ENCODE measurements at regions not wholly inside any gene's neighbourhood (a gene's known extent, or its start where the extent isn't known, plus 50 kb on each side); places are given as distances from the start of the nearest gene placed in this dataset.

DNA sequence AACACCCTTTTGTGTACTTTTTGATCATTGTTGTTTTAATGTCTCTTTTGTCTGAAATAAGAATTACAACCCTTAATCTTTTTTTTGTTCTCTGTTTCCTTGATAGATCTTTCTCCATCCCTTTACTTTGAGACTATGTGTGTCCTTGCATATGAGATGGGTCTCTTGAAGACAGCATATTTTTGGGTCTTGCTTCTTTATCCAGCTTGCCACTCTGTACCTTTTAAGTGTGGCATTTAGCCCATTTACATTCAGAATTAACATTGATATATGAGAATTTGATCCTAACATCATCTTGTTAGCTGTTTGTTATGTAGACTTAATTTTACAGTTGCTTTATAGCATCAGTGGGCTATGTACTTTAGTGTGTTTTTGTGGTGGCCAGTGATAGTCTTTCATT is 382.5 kb downstream of the MED10 start:
- intact Hi-C loops (cut with DNase I), result no loop called here
- DNase-seq (ENCODE audit: low spot score), result no peak

DNA sequence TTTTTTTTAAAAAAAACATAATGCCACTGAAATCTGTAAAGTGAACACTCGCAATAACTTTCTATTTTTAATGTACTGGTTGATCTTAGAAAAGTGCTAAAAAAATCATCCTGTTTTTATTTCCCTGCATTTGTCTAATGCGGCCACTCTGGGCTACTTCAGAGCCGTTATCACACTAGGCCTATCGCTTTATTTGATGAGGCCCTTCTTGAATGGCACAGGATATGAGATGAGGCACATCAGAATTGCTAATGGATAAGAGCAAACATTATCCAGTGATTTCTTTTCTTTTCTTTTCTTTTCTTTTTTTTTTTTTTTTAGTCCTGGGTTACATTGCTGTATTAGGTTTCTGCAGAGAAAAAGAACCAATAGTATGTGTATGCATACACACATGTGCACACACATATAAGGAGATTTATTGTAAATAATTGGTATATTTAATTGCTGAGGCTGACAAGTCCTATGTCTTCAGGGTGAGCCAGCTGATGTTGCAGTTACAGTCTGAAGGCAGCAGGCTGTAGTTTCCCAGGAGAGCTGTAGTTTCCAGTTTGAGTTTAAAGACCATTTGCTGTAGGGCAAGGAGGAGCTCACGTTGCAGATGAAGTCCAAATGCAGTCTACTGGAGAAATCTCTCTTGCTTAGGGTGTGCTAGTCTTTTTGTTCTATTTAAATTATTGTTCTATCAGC is 391.7 kb downstream of the MED10 start:
- no peak for DNase-seq (ENCODE audit: low spot score)
- intact Hi-C loops (cut with DNase I), result no loop called here

- intact Hi-C loops (cut with DNase I), result no loop called here
These were observed 393.0 kb downstream of the MED10 start for GRCh38 chr5:5985332-5985731.

GRCh38 chr5:5983261-5983980 is 394.9 kb downstream of the MED10 start:
- no peak for DNase-seq (ENCODE audit: low spot score)
- intact Hi-C loops (cut with DNase I), result no loop called here

More at GRCh38 chr5:5985332-5985731, 393.0 kb downstream of the MED10 start:
- DNase-seq (ENCODE audit: low spot score), result no peak

DNA sequence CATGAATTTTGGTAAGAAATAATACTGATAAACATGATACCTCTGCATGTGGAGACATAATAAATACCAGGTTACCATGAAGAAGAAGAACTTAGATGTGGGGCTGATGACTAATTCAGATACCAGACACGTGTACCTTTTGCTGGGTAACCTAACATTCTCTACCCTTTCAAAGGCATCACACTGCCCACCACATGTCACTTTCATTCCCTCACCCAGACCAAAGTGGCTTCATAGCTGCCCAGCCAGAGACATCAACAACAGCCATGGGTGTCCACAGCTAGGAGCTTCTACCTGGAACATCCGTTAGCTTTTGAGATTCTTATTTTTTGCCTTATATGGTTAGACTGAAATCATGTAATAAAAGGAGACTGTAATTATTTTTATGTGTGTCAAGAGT is 396.8 kb downstream of the MED10 start:
- DNase-seq (ENCODE audit: low spot score), result no peak
- intact Hi-C loops (cut with DNase I), result no loop called here

- no peak for DNase-seq (ENCODE audit: low spot score)
- intact Hi-C loops (cut with DNase I), result no loop called here
These were observed 397.8 kb downstream of the MED10 start for GRCh38 chr5:5980538-5980895.

DNA sequence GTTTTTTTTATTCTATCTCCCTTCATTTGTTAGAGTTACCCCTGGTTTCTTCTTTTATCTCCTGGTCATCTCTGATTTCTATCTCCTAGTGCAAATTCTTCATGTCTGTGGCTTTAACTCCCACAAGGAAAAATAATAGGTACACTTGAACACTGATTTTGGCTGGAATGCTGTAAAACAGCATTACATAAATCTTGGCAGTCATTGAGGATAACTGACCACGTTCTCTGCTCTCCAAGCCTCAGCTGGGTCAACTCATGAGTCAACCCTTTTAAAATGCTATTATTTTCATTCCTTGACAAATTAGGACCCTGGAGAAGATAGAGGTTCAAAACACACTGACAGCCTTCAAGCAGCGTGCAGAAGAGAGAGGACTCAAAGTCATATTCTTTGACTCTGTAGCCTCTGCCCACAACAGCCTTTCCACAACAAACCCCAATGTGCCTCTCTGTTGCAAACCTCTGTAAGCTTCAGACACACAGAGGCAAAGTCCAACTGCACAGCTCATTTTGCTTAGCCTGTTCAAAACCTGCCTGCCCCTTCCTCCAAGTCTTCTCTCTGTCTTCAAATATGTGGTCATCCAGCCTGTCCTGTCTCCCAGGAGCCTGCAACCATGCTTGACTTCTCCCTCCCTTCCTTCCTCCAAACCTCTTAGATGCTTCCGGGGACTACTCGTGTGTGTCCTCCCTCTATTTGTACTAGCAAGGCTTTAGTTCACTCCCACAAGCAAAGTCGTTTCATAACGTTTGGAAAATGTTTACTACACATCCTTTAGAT is 398.4 kb downstream of the MED10 start:
- intact Hi-C loops (cut with DNase I), result no loop called here
- DNase-seq (ENCODE audit: low spot score), result no peak

- intact Hi-C loops (cut with DNase I), result no loop called here
- no peak for DNase-seq (ENCODE audit: low spot score)
These were observed 399.0 kb downstream of the MED10 start for GRCh38 chr5:5979377-5979760.

DNA sequence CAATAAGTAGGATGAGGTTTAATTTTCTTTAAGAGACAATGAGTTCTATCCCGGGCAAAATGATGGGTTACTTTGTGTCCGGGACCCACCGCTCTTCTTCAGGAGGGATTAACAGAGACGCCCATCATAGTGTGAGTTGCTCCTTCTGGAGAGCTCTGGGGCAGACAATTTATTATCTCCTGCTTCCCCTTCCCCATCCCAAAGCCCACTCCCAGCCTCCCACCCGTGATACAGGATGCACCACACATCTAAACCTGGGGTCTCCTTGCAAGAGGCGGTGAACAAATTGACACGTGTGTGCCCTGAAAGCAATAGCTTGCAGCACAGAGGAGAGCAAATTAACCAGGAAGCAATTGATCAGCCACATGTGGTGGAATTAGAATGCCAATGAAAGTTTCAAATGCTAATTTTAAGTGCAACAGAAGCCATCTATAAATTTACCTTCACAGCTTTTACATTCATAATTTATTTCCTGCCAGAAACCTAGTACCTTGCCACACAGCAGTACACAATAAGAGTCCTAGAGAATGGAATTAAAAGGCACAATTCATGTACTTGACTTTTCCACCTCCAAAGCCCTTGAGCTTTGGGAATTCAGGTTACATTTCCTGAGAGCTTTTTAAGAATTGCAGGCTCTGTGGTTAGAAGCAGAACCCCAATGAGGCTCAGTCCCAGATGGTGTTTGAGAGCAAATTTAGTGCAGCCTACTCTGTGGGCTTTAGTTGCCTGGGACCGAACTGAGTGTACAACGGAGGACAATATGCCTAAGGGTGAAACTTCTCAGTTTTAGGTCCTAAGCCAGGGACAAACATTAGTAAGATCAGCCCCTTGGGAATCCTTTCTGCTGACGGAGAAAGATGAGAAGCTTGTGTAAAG is 399.6 kb downstream of the MED10 start:
- DNase-seq (ENCODE audit: low spot score), result no peak
- intact Hi-C loops (cut with DNase I), result no loop called here

DNA sequence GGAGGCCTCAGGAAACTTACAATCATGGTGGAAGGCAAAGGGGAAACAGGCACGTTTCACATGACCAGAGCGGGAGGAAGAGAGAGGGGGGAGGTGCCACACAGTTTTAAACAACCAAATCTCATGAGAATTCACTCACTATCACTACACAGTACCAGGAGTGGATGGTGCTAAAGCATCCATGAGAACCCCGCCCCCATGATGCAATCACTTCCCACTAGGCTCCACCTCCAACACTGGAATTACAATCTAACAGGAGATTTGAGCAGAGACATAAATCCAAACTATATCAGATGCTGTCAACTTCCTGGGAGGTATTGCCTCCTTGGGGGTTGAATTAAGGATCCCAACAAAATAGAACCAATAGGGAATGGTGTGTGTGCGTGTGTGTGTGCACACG is 407.1 kb downstream of the MED10 start:
- intact Hi-C loops (cut with DNase I), result no loop called here
- no peak for DNase-seq (ENCODE audit: low spot score)

DNA sequence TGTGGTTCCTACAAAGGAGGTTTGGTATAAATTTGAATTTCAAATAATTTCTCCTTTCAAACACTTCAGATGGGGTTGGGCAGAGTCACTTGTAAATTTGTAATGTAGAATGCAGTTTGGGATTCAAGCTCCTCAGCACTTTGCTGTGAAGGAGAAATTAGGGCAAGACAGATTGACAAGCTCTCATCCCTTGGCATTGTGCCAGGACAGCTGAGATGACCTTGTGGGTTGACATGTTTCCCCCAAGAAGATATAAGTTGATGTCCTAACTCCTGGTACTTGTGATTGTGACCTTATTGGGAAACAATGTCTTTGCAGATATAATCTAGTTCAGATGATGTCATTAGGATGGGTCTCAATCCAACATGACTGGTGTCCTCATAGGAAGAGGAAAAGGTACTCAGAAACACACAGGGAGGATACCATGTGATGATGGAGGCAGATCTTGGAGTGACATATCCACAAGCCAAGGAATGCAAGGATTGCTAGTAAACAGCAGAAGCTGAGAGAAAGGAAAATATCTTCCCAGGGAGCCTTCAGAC is 408.3 kb downstream of the MED10 start:
- intact Hi-C loops (cut with DNase I), result no loop called here
- no peak for DNase-seq (ENCODE audit: low spot score)

GRCh38 chr5:5968981-5969380 is 409.4 kb downstream of the MED10 start:
- intact Hi-C loops (cut with DNase I), result no loop called here

GRCh38 chr5:5967944-5968343 is 410.4 kb downstream of the MED10 start:
- intact Hi-C loops (cut with DNase I), result no loop called here
- DNase-seq (ENCODE audit: low spot score), result no peak

More at GRCh38 chr5:5968981-5969380, 409.4 kb downstream of the MED10 start:
- no peak for DNase-seq (ENCODE audit: low spot score)

DNA sequence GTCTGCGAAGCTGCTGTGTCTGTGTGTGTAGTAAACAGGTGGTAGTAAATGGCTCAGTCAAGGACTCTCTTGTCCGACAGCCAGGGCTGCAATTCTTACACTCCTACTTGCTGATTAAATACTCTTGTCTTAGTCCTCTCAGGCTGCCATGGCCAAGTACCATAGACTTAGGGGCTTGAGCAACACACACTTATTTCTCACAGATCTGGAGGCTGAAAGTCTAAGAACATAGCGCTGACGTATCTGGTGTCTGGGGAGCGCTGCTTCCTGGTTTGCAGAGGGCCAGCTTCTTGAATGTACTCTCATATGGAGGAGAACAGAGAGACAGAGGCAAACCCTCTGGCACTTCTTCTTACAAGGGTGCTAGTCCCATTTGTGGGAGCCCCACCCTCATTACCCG is 411.0 kb downstream of the MED10 start:
- no peak for DNase-seq (ENCODE audit: low spot score)
- intact Hi-C loops (cut with DNase I), result no loop called here

DNA sequence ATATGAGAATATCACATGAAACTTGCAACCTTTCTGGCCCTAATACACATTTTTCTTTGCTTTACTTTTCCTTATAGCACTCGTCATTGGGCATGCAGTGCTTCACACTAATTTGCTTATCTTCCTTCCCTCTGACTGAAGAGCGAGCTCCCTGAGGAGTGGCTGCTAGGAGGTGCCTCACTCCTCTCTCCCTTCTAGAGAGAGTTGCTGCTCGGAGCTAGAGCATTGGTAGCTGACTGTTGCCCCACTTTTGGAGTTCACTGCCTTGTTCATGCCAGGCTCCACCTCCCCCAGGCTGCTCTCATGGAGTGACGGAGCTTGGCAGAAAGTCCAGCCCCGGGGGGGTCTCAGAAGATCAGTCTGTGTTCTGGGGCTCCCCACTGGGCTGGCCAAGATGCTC is 413.2 kb downstream of the MED10 start:
- no peak for DNase-seq (ENCODE audit: low spot score)
- intact Hi-C loops (cut with DNase I), result no loop called here

- no peak for DNase-seq (ENCODE audit: low spot score)
- intact Hi-C loops (cut with DNase I), result no loop called here
These were observed 414.0 kb downstream of the MED10 start for GRCh38 chr5:5964347-5964746.

GRCh38 chr5:5957737-5958136 is 420.6 kb downstream of the MED10 start:
- intact Hi-C loops (cut with DNase I), result no loop called here
- DNase-seq (ENCODE audit: low spot score), result no peak

- intact Hi-C loops (cut with DNase I), result no loop called here
- DNase-seq (ENCODE audit: low spot score), result peak; percentile 66
These were observed 424.1 kb downstream of the MED10 start for GRCh38 chr5:5954275-5954598.

DNA sequence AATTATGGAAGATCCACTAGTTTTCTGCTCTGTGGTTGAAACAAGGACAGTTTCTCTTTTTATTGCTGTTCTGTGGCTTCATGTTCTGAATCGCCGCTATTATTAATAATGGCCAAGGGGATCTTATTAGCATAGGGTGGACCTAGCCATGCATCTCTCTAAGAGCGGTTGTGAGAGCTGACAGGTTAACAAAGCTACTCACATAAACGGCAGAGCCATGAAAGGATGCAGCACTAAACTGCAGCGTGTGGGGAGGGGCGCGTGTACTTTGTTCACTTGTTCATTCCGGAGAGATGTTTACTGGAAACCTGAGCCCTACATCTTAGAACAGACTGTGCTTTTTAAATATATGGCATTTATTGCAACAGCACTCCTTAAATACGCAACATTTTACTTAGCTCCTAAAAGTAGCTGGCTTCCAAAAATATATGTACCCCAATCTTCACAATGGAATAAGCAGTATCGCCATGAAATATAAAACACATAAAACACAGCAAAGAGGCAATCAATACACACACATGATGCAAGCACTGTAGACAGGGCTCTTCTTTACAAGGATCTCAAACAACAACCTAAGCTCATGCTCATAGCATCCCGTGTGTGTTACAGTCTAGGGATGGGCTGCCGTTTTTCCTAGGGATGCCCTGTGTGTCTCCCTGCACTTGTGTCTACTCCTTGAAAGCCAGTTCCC is 424.6 kb downstream of the MED10 start:
- intact Hi-C loops (cut with DNase I), result no loop called here
- DNase-seq (ENCODE audit: low spot score), result no peak

Measured in posterior vena cava (tissue), 2 donors.